ENCODE measurements at regions not wholly inside any gene's neighbourhood (a gene's known extent, or its start where the extent isn't known, plus 50 kb on each side); places are given as distances from the start of the nearest gene placed in this dataset.
"Not testable (repeated sequence)": the region's sequence is repeated elsewhere in the genome, so short reads cannot be mapped to it uniquely, and the experiment has no call there.

- Mint-ChIP-seq H3K27ac (ENCODE audit: unreplicated experiment) (no peak overlapping the region), H3K4me1 (ENCODE audit: unreplicated experiment) (no peaks in the 10 kb centered on the region), H3K9me3 (ENCODE audit: unreplicated experiment) (peaks cover 34% of the 10 kb centered on the region), H3K27me3 (ENCODE audit: unreplicated experiment) (no peaks in the 10 kb centered on the region), H3K36me3 (ENCODE audit: unreplicated experiment) (no peaks in the 10 kb centered on the region), H3K4me3 (ENCODE audit: unreplicated experiment) (no peak overlapping the region)
- DNase-seq (ENCODE audit: extremely low spot score, unreplicated experiment) = no peak
- no peak for TF ChIP-seq CTCF (IDR thresholded peaks at IDR 0.05)
These were observed 183.0 kb downstream of the TMEM114 start for GRCh38 chr16:8407351-8407750.

- H3K4me3 Mint-ChIP-seq (ENCODE audit: unreplicated experiment) = no peak overlapping the region
- no peaks in the 10 kb centered on the region for H3K36me3 Mint-ChIP-seq (ENCODE audit: unreplicated experiment)
- no peaks in the 10 kb centered on the region for H3K4me1 Mint-ChIP-seq (ENCODE audit: unreplicated experiment)
- no peak overlapping the region for H3K27ac Mint-ChIP-seq (ENCODE audit: unreplicated experiment)
- peaks cover 34% of the 10 kb centered on the region for H3K9me3 Mint-ChIP-seq (ENCODE audit: unreplicated experiment)
- TF ChIP-seq CTCF (IDR thresholded peaks at IDR 0.05) = no peak
- DNase-seq (ENCODE audit: extremely low spot score, unreplicated experiment) = no peak
- H3K27me3 Mint-ChIP-seq (ENCODE audit: unreplicated experiment) = no peaks in the 10 kb centered on the region
These were observed 186.1 kb downstream of the TMEM114 start for GRCh38 chr16:8403978-8404749.

GRCh38 chr16:8402981-8403843 lies 187.1 kb downstream of the TMEM114 start:
- Mint-ChIP-seq H3K27me3 (ENCODE audit: unreplicated experiment) (no peaks in the 10 kb centered on the region), H3K27ac (ENCODE audit: unreplicated experiment) (no peak overlapping the region), H3K9me3 (ENCODE audit: unreplicated experiment) (peaks cover 39% of the 10 kb centered on the region), H3K4me3 (ENCODE audit: unreplicated experiment) (no peak overlapping the region), H3K36me3 (ENCODE audit: unreplicated experiment) (no peaks in the 10 kb centered on the region), H3K4me1 (ENCODE audit: unreplicated experiment) (no peaks in the 10 kb centered on the region)
- peak; percentile 46 for DNase-seq (ENCODE audit: extremely low spot score, unreplicated experiment)
- no peak for TF ChIP-seq CTCF (IDR thresholded peaks at IDR 0.05)

GRCh38 chr16:8400683-8401082 lies 189.6 kb downstream of the TMEM114 start:
- H3K36me3 Mint-ChIP-seq (ENCODE audit: unreplicated experiment); DNase-seq (ENCODE audit: extremely low spot score, unreplicated experiment); H3K4me1 Mint-ChIP-seq (ENCODE audit: unreplicated experiment); H3K4me3 Mint-ChIP-seq (ENCODE audit: unreplicated experiment); H3K27ac Mint-ChIP-seq (ENCODE audit: unreplicated experiment); H3K27me3 Mint-ChIP-seq (ENCODE audit: unreplicated experiment): not testable (repeated sequence)
- H3K9me3 Mint-ChIP-seq (ENCODE audit: unreplicated experiment) = peaks cover 37% of the 10 kb centered on the region

- H3K27ac Mint-ChIP-seq (ENCODE audit: unreplicated experiment) = no peak overlapping the region
- no peak overlapping the region for H3K4me3 Mint-ChIP-seq (ENCODE audit: unreplicated experiment)
- no peak for TF ChIP-seq CTCF (IDR thresholded peaks at IDR 0.05)
- H3K36me3 Mint-ChIP-seq (ENCODE audit: unreplicated experiment) = no peaks in the 10 kb centered on the region
- no peaks in the 10 kb centered on the region for H3K27me3 Mint-ChIP-seq (ENCODE audit: unreplicated experiment)
- H3K9me3 Mint-ChIP-seq (ENCODE audit: unreplicated experiment) = peaks cover 38% of the 10 kb centered on the region
- H3K4me1 Mint-ChIP-seq (ENCODE audit: unreplicated experiment) = no peaks in the 10 kb centered on the region
- no peak for DNase-seq (ENCODE audit: extremely low spot score, unreplicated experiment)
These were observed 191.8 kb downstream of the TMEM114 start for GRCh38 chr16:8398548-8398947.
